Mesenchymal stem cell (in vitro differentiated cells and primary cell): ENCODE measurements at regions not wholly inside any gene's neighbourhood (a gene's known extent, or its start where the extent isn't known, plus 50 kb on each side); places are given as distances from the start of the nearest gene placed in this dataset.
A peak's percentile ranks its signal among the peaks of the same experiment; 100 is the strongest.

Experiments
- DNase-seq: peaks from one replicate; pipeline ENCODE4 v3.0.0-alpha.2; 2013
- H2AFZ ChIP-seq: one replicate; pipeline ENCODE4 v1.6.1; 2013; ENCODE audit warnings: low read depth, mild to moderate bottlenecking, control low read depth, inconsistent platforms, low read length, moderate library complexity
- H2AK5ac ChIP-seq: 2 replicates; pipeline ENCODE4 v1.6.1; 2013; ENCODE audit warnings: low read length, moderate library complexity, mild to moderate bottlenecking, inconsistent platforms; ENCODE audit not compliant: severe bottlenecking
- H2BK120ac ChIP-seq: one replicate; pipeline ENCODE4 v1.6.1; 2013; ENCODE audit warnings: low read depth, mild to moderate bottlenecking, inconsistent platforms, low read length, moderate library complexity
- H2BK12ac ChIP-seq, 2 experiments: one replicate each; pipeline ENCODE4 v1.6.1; 2013; ENCODE audit warnings: inconsistent platforms in 2 of 2, low read length in 2 of 2, mild to moderate bottlenecking in 2 of 2, moderate library complexity in 2 of 2, control low read depth in 1 of 2
- H2BK15ac ChIP-seq: one replicate; pipeline ENCODE4 v1.6.1; 2013; ENCODE audit warnings: mild to moderate bottlenecking, low read depth, inconsistent platforms; ENCODE audit not compliant: poor library complexity, severe bottlenecking
- H2BK5ac ChIP-seq: 2 replicates; pipeline ENCODE4 v1.6.1; 2013; ENCODE audit warnings: low read depth, mild to moderate bottlenecking, low read length, control low read depth, inconsistent platforms; ENCODE audit not compliant: poor library complexity, severe bottlenecking
- H3K14ac ChIP-seq, 2 experiments: one replicate each; pipeline ENCODE4 v1.6.1; 2013; ENCODE audit warnings: inconsistent platforms in 2 of 2, low read length in 2 of 2, control low read depth in 1 of 2, mild to moderate bottlenecking in 1 of 2, moderate library complexity in 1 of 2
- H3K18ac ChIP-seq, 2 experiments: one replicate each; pipeline ENCODE4 v1.6.1; 2013; ENCODE audit warnings: inconsistent platforms in 2 of 2, low read length in 2 of 2, control low read depth in 1 of 2, low read depth in 1 of 2, mild to moderate bottlenecking in 1 of 2
- H3K23ac ChIP-seq, 2 experiments: one replicate each; pipeline ENCODE4 v1.6.1; 2013; ENCODE audit warnings: inconsistent platforms in 2 of 2, low read length in 2 of 2, mild to moderate bottlenecking in 2 of 2, moderate library complexity in 2 of 2, control low read depth in 1 of 2
- H3K27ac ChIP-seq: 2 replicates; pipeline ENCODE4 v1.5.1; 2013; ENCODE audit warnings: mild to moderate bottlenecking, moderate library complexity, low read length, control low read depth, inconsistent platforms; ENCODE audit not compliant: poor library complexity, severe bottlenecking
- H3K27me3 ChIP-seq, 2 experiments: 2 replicates each; pipeline versions ENCODE4 v1.6.1 to v1.7.0; 2013; ENCODE audit warnings: low read length in 2 of 2, mild to moderate bottlenecking in 2 of 2, moderate library complexity in 2 of 2, control low read depth in 1 of 2, inconsistent platforms in 1 of 2; ENCODE audit not compliant: control insufficient read depth in 1 of 2, insufficient read depth in 1 of 2
- H3K36me3 ChIP-seq, 2 experiments: 2 replicates each; pipeline versions ENCODE4 v1.6.1 to v1.7.0; 2013; ENCODE audit warnings: low read length in 2 of 2, control low read depth in 1 of 2, inconsistent platforms in 1 of 2, low read depth in 1 of 2, mild to moderate bottlenecking in 1 of 2; ENCODE audit not compliant: insufficient read depth in 2 of 2, control insufficient read depth in 1 of 2
- H3K4ac ChIP-seq, 2 experiments: one replicate each; pipeline ENCODE4 v1.6.1; 2013; ENCODE audit warnings: inconsistent platforms in 2 of 2, low read length in 2 of 2, mild to moderate bottlenecking in 2 of 2, moderate library complexity in 2 of 2, control low read depth in 1 of 2, low read depth in 1 of 2
- H3K4me1 ChIP-seq: 2 replicates; pipeline ENCODE4 v1.6.1; 2013; ENCODE audit warnings: low read depth, low read length, control low read depth; ENCODE audit not compliant: control insufficient read depth, insufficient read depth
- H3K4me2 ChIP-seq: 2 replicates; pipeline ENCODE4 v1.6.1; 2013; ENCODE audit warnings: low read length, mild to moderate bottlenecking, inconsistent platforms; ENCODE audit not compliant: poor library complexity, severe bottlenecking
- H3K4me3 ChIP-seq, 2 experiments: 2 replicates each; pipeline versions ENCODE4 v1.5.1 to v1.7.0; 2013; ENCODE audit warnings: low read length in 2 of 2, mild to moderate bottlenecking in 2 of 2, control low read depth in 1 of 2, low read depth in 1 of 2; ENCODE audit not compliant: insufficient read depth in 1 of 2
- H3K79me1 ChIP-seq: replicated peaks from 2 replicates; pipeline ENCODE4 v1.6.1; 2013; ENCODE audit warnings: mild to moderate bottlenecking, control low read depth, low read length, inconsistent platforms; ENCODE audit not compliant: poor library complexity, severe bottlenecking
- H3K9ac ChIP-seq: 2 replicates; pipeline ENCODE4 v1.7.0; 2013; ENCODE audit warnings: mild to moderate bottlenecking, low read length, moderate library complexity
- H3K9me3 ChIP-seq: 2 replicates; pipeline ENCODE4 v1.7.0; 2013; ENCODE audit warnings: mild to moderate bottlenecking, low read length; ENCODE audit not compliant: control insufficient read depth
- H4K8ac ChIP-seq: one replicate; pipeline ENCODE4 v1.6.1; 2013; ENCODE audit warnings: inconsistent platforms, mild to moderate bottlenecking, low read length, moderate library complexity
- H4K91ac ChIP-seq: one replicate; pipeline ENCODE4 v1.6.1; 2013; ENCODE audit warnings: mild to moderate bottlenecking, low read length, inconsistent platforms
- WGBS: methylation state at CpG from one replicate; pipeline ENCODE4 v1.1.7; 2013; ENCODE audit warnings: mixed read lengths; 5-methylcytosine and 5-hydroxymethylcytosine counted together

DNA sequence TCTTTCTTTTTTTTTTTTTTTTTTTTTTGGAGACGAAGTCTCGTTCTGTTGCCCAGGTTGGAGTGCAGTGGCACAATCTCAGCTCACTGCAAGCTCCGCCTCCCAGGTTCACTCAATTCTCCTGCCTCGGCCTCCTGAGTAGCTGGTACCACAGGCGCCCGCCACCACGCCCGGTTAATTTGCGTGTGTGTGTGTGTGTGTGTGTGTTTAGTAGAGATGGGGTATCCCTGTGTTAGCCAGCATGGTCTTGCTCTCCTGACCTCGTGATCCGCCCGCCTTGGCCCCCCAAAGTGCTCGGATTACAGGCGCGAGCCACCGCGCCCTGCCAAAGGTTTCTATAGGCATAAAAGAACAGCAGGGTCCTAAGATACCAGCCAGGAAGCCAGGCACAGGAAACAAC is 261.0 kb upstream of the CCDC54 start:
- no peak overlapping the region for H2BK15ac ChIP-seq
- H3K9ac ChIP-seq: no peak overlapping the region
- H3K4me3 ChIP-seq: no peak overlapping the region
- no peak overlapping the region for H4K8ac ChIP-seq
- no peak overlapping the region for H4K91ac ChIP-seq
- H3K4me2 ChIP-seq: no peak overlapping the region
- WGBS: over 99% methylated on average over 16 of the region's 17 CpGs
- H3K9me3 ChIP-seq: no peaks in the 10 kb centered on the region
- H3K79me1 ChIP-seq: no peaks in the 10 kb centered on the region
- H3K27ac ChIP-seq: no peak overlapping the region
- H3K4ac ChIP-seq: no peak overlapping the region
- no peak overlapping the region for H2BK120ac ChIP-seq
- H3K23ac ChIP-seq: no peak overlapping the region
- no peak overlapping the region for H3K14ac ChIP-seq
- no peak for DNase-seq
- H3K27me3 ChIP-seq: no peaks in the 10 kb centered on the region
- H2BK12ac ChIP-seq: no peak overlapping the region
- no peak overlapping the region for H2AFZ ChIP-seq
- H3K18ac ChIP-seq: no peak overlapping the region
- H2BK5ac ChIP-seq: no peak overlapping the region
- no peak overlapping the region for H2AK5ac ChIP-seq
- H3K36me3 ChIP-seq: no peaks in the 10 kb centered on the region
- peaks cover 1% of the 10 kb centered on the region for H3K4me1 ChIP-seq

DNA sequence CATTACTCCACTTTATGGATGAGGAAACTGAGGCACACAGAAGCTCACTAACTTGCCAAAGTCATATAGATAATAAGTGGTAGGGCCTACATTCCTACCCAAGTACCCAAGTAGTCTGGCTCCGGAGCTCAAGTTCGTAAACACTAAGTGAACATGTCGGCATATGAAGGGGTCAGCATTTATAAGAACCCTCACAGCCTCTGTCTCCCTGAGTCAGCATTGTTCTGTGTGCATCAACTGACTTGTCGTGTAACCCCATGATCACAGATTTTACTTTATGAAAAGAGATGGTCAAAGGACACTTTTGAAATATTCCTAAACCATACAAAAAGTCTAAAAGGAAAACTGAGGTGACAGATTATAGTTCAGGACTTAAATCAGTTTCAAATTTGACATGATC is 260.1 kb upstream of the CCDC54 start:
- Histone ChIP-seq H2BK5ac (no peak overlapping the region), H3K36me3 (no peaks in the 10 kb centered on the region)
- 86% methylated on average over 3 of the region's 4 CpGs for WGBS

DNA sequence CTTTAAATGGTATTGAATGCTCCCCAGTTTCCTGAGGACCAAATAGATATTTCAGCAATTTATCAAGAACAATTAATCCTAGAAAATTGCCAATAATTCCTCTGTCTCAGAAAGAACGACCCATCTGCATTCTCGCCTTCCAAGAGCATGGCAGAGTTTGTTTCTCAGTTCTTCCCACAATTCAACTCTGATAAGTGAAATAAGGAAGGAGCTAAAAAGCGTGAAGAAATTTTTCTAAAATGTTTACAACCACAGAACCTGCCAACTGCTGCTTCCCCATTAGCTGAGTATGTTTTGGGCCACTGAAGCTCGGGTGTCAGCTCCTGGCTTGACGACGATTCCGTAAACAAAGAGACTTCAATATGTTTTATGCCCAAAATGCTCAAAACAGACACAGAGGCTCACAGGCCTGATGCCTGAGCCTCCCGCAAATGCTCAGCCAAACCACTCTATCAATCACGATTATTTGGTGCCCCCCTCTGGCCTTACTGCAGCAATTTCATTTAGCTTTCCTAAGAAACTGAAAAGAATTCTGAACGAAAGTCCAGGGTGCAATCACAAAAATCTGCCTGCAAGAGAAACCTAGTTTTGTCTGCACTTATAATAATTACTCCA is 259.2 kb upstream of the CCDC54 start:
- Histone ChIP-seq H4K8ac (peak overlapping the region; percentile 19), H3K4ac (no peak overlapping the region), H3K14ac (no peak overlapping the region), H3K79me1 (no peaks in the 10 kb centered on the region), H4K91ac (no peak overlapping the region), H2AK5ac (no peak overlapping the region), H3K4me2 (no peak overlapping the region), H3K4me1 (peaks cover 1% of the 10 kb centered on the region), H2BK5ac (no peak overlapping the region), H2BK120ac (no peak overlapping the region), H3K36me3 (no peaks in the 10 kb centered on the region), H3K23ac (no peak overlapping the region), H3K27ac (no peak overlapping the region), H3K4me3 (no peak overlapping the region), H2BK12ac (no peak overlapping the region), H3K9me3 (no peaks in the 10 kb centered on the region), H2AFZ (no peak overlapping the region), H3K27me3 (no peaks in the 10 kb centered on the region), H3K18ac (no peak overlapping the region), H2BK15ac (no peak overlapping the region), H3K9ac (peak overlapping the region; percentile 86)
- DNase-seq: peak; percentile 64
- WGBS: 25% methylated on average over 10 of the region's 10 CpGs

More for the DNA sequence above, 260.1 kb upstream of the CCDC54 start:
- Histone ChIP-seq H2AFZ (no peak overlapping the region), H3K4me1 (peaks cover 1% of the 10 kb centered on the region), H3K27me3 (no peaks in the 10 kb centered on the region), H3K4ac (no peak overlapping the region), H3K18ac (no peak overlapping the region), H2BK12ac (no peak overlapping the region), H3K23ac (no peak overlapping the region), H3K9ac (peak overlapping the region; percentile 86), H3K79me1 (no peaks in the 10 kb centered on the region), H3K9me3 (no peaks in the 10 kb centered on the region), H3K14ac (no peak overlapping the region), H2BK120ac (no peak overlapping the region), H4K8ac (no peak overlapping the region), H2AK5ac (no peak overlapping the region), H3K4me2 (no peak overlapping the region), H3K4me3 (no peak overlapping the region), H4K91ac (no peak overlapping the region), H2BK15ac (no peak overlapping the region), H3K27ac (no peak overlapping the region)
- DNase-seq: no peak

DNA sequence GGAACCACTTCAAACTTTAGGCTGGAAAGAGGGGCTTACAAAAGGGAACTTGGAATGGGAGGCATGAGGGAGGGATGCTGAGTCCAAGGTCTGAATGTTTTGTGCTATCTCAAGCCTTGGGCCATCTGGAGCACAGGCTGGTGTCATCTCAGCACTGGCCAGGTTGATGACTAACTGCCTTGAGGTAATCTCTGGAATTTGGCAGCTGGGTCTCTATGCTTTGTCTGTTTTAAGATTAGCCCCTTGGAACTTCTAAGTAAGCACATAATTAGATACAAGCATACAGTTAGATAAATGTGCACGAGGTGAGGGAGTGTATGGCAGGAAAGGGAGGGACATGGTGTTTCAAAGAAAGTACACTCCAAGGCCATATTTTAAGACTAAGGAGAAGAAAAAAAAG is 252.4 kb upstream of the CCDC54 start:
- peaks cover 3% of the 10 kb centered on the region for H3K9me3 ChIP-seq
- no peak overlapping the region for H2AK5ac ChIP-seq
- H2BK120ac ChIP-seq: no peak overlapping the region
- H3K4me2 ChIP-seq: no peak overlapping the region
- H3K18ac ChIP-seq: no peak overlapping the region
- H3K27ac ChIP-seq: no peak overlapping the region
- H3K23ac ChIP-seq: no peak overlapping the region
- no peak overlapping the region for H3K4ac ChIP-seq
- H2BK12ac ChIP-seq: no peak overlapping the region
- no peaks in the 10 kb centered on the region for H3K27me3 ChIP-seq
- H3K36me3 ChIP-seq: no peaks in the 10 kb centered on the region
- no peaks in the 10 kb centered on the region for H3K4me1 ChIP-seq
- H4K8ac ChIP-seq: no peak overlapping the region
- H2AFZ ChIP-seq: no peak overlapping the region
- DNase-seq: peak; percentile 51
- no peak overlapping the region for H4K91ac ChIP-seq
- H2BK5ac ChIP-seq: no peak overlapping the region
- no peak overlapping the region for H3K9ac ChIP-seq
- no peak overlapping the region for H3K4me3 ChIP-seq
- no peak overlapping the region for H3K14ac ChIP-seq
- no peaks in the 10 kb centered on the region for H3K79me1 ChIP-seq
- 13% methylated on average over 1 of the region's 1 CpG for WGBS
- no peak overlapping the region for H2BK15ac ChIP-seq
